GM12878 (cell line): ENCODE measurements at regions not wholly inside any gene's neighbourhood (a gene's known extent, or its start where the extent isn't known, plus 50 kb on each side); places are given as distances from the start of the nearest gene placed in this dataset.

Experiments
- ATAC-seq: fragments of 200-7000 bp; cut with Tn5 transposase; 3 replicates; pipeline ENCODE4 v1.9.1; 2020; ENCODE audit warnings: mild to moderate bottlenecking, moderate library complexity
- BruUV-seq: library from RNA; stranded (reverse); fragments of 400-500 nt; replicated peaks from 2 replicates; lab custom pipeline; 2021; lab: Mats Ljungman, UMichigan
- CTCF ChIA-PET: fragments of 300-600 bp; sonication (Branson Sonifier 250); formaldehyde crosslinking; extraction: SDS; loops from one replicate; lab custom pipeline; 2021; ENCODE audit warnings: inconsistent platforms; lab: Yijun Ruan, JAX
- POLR2A ChIA-PET: fragments of 350-600 bp; formaldehyde crosslinking; extraction: SDS; loops from one replicate; lab custom pipeline; 2021; ENCODE audit warnings: inconsistent platforms; lab: Charles Lee
- RAD21 ChIA-PET: fragments of 300-600 bp; sonication (Branson Sonifier 250); formaldehyde crosslinking; loops from one replicate; lab custom pipeline; 2023; ENCODE audit warnings: antibody characterized with exemption; ENCODE audit not compliant: unreplicated experiment; lab: Charles Lee
- SMC1A ChIA-PET: fragments of 300-600 bp; sonication (Branson Sonifier 250); formaldehyde crosslinking; loops from one replicate; lab custom pipeline; 2023; ENCODE audit not compliant: unreplicated experiment, uncharacterized antibody; lab: Charles Lee
- DNase-seq: peaks from one replicate; pipeline ENCODE4 v3.0.0-alpha.2; 2011; ENCODE audit warnings: low read depth, low spot score
- FAIRE-seq: peaks from 3 replicates; lab custom pipeline; 2011; peaks lifted over from hg19 to GRCh38; lab: Jason Lieb, UNC
- H2AFZ ChIP-seq: 2 replicates; pipeline ENCODE4 v1.6.0; 2011; ENCODE audit warnings: low read depth, low read length, control low read depth; ENCODE audit not compliant: control insufficient read depth
- H3K27ac ChIP-seq: 2 replicates; pipeline ENCODE4 v1.5.1; 2011; ENCODE audit warnings: control low read depth; ENCODE audit not compliant: control insufficient read depth, insufficient read depth
- H3K27me3 ChIP-seq, 2 experiments: replicated peaks in 1 of 2; 2 replicates each; pipeline versions ENCODE4 v1.6.0 to v1.6.1; 2011; ENCODE audit warnings: low read length in 1 of 2; ENCODE audit not compliant: control insufficient read depth in 2 of 2, insufficient read depth in 2 of 2
- H3K36me3 ChIP-seq, 2 experiments: 2 replicates each; pipeline ENCODE4 v1.5.1; 2011; ENCODE audit warnings: low read length in 1 of 2; ENCODE audit not compliant: control insufficient read depth in 2 of 2, insufficient read depth in 2 of 2
- H3K4me1 ChIP-seq: 2 replicates; pipeline ENCODE4 v1.6.1; 2011; ENCODE audit warnings: mild to moderate bottlenecking, low read length, moderate library complexity, mixed read lengths; ENCODE audit not compliant: control insufficient read depth, insufficient read depth
- H3K4me2 ChIP-seq: 2 replicates; pipeline ENCODE4 v1.6.0; 2011; ENCODE audit warnings: control low read depth; ENCODE audit not compliant: control insufficient read depth, insufficient read depth
- H3K4me3 ChIP-seq: fragments of 200-600 bp; sonication (generic); 2 replicates; pipeline ENCODE4 v1.5.1; 2016
- H3K79me2 ChIP-seq: 2 replicates; pipeline ENCODE4 v1.6.0; 2011; ENCODE audit warnings: low read length; ENCODE audit not compliant: control insufficient read depth, insufficient read depth
- H3K9ac ChIP-seq: 2 replicates; pipeline ENCODE4 v1.8.0; 2011; ENCODE audit warnings: low read length, control low read depth, mixed read lengths; ENCODE audit not compliant: control insufficient read depth, insufficient read depth
- H3K9me3 ChIP-seq: replicated peaks from 3 replicates; pipeline ENCODE4 v1.5.1; 2011; ENCODE audit warnings: mild to moderate bottlenecking, low read length; ENCODE audit not compliant: control insufficient read depth, insufficient read depth
- H4K20me1 ChIP-seq: 2 replicates; pipeline ENCODE4 v1.6.0; 2011; ENCODE audit not compliant: control insufficient read depth, insufficient read depth
- ATF3 ChIP-seq: IDR thresholded peaks from 2 replicates; pipeline ENCODE4 v1.6.1; 2011; ENCODE audit warnings: low read depth, mild to moderate bottlenecking, low read length, moderate library complexity, borderline replicate concordance; ENCODE audit errors: extremely low read depth
- BHLHE40 ChIP-seq, 2 experiments: fragments of 450-650 bp in 1 of 2; IDR thresholded peaks; 2 replicates each; pipeline ENCODE4 v1.6.1; 2011 to 2017; ENCODE audit warnings: low read depth in 2 of 2, borderline replicate concordance in 1 of 2, improper control_type of control experiment in 1 of 2, low read length in 1 of 2, mild to moderate bottlenecking in 1 of 2
- HSF1 ChIP-seq: fragments of 150-350 bp; IDR thresholded peaks from 2 replicates; pipeline ENCODE4 v1.6.1; 2014; ENCODE audit warnings: mild to moderate bottlenecking, low read depth, low read length
- KLF5 ChIP-seq: fragments of 450-650 bp; IDR thresholded peaks from 2 replicates; pipeline ENCODE4 v1.6.1; 2014; ENCODE audit warnings: mild to moderate bottlenecking; ENCODE audit not compliant: partially characterized antibody
- LARP7 ChIP-seq: fragments of 450-650 bp; IDR thresholded peaks from 2 replicates; pipeline ENCODE4 v1.6.1; 2017; ENCODE audit warnings: mild to moderate bottlenecking
- MYC ChIP-seq: IDR thresholded peaks from 2 replicates; pipeline ENCODE4 v1.6.1; 2011; ENCODE audit warnings: mild to moderate bottlenecking, low read length, moderate library complexity, inconsistent platforms; ENCODE audit not compliant: insufficient read depth, insufficient replicate concordance, insufficient read length, severe bottlenecking
- PRDM15 ChIP-seq: fragments of 450-650 bp; formaldehyde crosslinking; IDR thresholded peaks from 2 replicates; pipeline ENCODE4 v1.4.0; 2020; ENCODE audit warnings: mild to moderate bottlenecking, moderate library complexity
- SIN3A ChIP-seq: IDR thresholded peaks from 2 replicates; pipeline ENCODE4 v1.6.1; 2012; ENCODE audit warnings: low read depth, low read length, improper control_type of control experiment
- TBL1XR1 ChIP-seq: IDR thresholded peaks from 2 replicates; pipeline ENCODE4 v1.6.1; 2012; ENCODE audit warnings: low read depth, low read length, improper control_type of control experiment
- WGBS: methylation state at CpG from one replicate; pipeline ENCODE4 v1.1.6; 2016; ENCODE audit warnings: low lambda C conversion rate; ENCODE audit not compliant: insufficient replicate concordance, insufficient coverage; ENCODE audit errors: missing lambda C conversion rate; 5-methylcytosine and 5-hydroxymethylcytosine counted together
- in situ Hi-C: fragments of 300-500 bp; cut with MboI; formaldehyde crosslinking; loops from 9 replicates; pipeline ENCODE4 v1.14.3; 2018; ENCODE audit warnings: mixed read lengths
- intact Hi-C: fragments of 100-400 bp; cut with micrococcal nuclease; formaldehyde crosslinking; loops from one replicate; pipeline ENCODE4 v1.14.2; 2022; ENCODE audit not compliant: unreplicated experiment
- TF ChIP-seq, protein P1 (sequence below): IDR thresholded peaks from 2 replicates; pipeline ENCODE4 v1.6.1; 2012; ENCODE audit warnings: low read depth, low read length, improper control_type of control experiment

DNA sequence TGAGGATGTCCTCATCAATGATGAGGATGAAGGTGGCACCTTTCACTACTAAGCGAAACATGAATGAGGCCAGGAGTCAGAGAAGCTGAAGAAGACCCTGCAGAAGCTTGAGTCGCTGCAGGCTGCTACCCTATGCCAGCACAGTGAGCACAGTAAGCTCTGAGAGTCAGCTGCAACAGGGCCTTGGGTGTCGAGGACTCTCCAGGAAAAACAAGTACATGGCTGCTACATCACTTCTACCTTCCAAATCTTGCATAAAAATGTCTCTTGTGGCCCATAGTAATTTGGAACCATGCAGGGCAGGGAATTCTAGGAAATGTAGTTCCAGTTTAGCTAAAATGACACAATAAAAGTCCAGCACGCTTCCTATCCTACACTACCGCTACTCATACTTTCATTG, 51.5 kb upstream of the KIRREL1 start:
- TF ChIP-seq KLF5 (no peak), SIN3A (no peak), MYC (no peak), HSF1 (no peak), BHLHE40 (IDR thresholded peaks at IDR 0.05; ENCODE audit: borderline replicate concordance in 1 of 2, low read depth in 2 of 2, low read length in 1 of 2) (no peak), TBL1XR1 (no peak), LARP7 (no peak), PRDM15 (CRISPR knock-in tag) (no peak), ATF3 (no peak)
- TF ChIP-seq, protein P1, sequence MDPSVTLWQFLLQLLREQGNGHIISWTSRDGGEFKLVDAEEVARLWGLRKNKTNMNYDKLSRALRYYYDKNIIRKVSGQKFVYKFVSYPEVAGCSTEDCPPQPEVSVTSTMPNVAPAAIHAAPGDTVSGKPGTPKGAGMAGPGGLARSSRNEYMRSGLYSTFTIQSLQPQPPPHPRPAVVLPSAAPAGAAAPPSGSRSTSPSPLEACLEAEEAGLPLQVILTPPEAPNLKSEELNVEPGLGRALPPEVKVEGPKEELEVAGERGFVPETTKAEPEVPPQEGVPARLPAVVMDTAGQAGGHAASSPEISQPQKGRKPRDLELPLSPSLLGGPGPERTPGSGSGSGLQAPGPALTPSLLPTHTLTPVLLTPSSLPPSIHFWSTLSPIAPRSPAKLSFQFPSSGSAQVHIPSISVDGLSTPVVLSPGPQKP, result no peak
- in situ Hi-C loops, result no loop called here
- ChIA-PET POLR2A (no interaction called here), SMC1A (interaction anchor here (1.1 kb wide), 1 partner anchor 20 kb away, joined by 4 read pairs; no protein-coding TSS in a partner anchor), CTCF (no interaction called here), RAD21 (no interaction called here)
- H3K4me1 ChIP-seq, result peaks cover 3% of the 10 kb centered on the region; the same call in 1 of the 2 replicates
- DNase-seq, result no peak
- no peak overlapping the region for H3K27ac ChIP-seq
- H4K20me1 ChIP-seq, result no peaks in the 10 kb centered on the region
- H3K36me3 ChIP-seq, result no peaks in the 10 kb centered on the region
- H3K79me2 ChIP-seq, result no peaks in the 10 kb centered on the region
- intact Hi-C loops, result no loop called here
- no peak for FAIRE-seq
- ATAC-seq, result no peak
- H3K9ac ChIP-seq, result no peak overlapping the region
- H3K4me3 ChIP-seq, result no peak overlapping the region
- BruUV-seq, result no TSS peak
- H2AFZ ChIP-seq, result no peak overlapping the region
- 36% methylated on average over 5 of the region's 5 CpGs for WGBS
- no peaks in the 10 kb centered on the region; a peak in 1 of 4 replicates for H3K27me3 ChIP-seq
- no peak overlapping the region for H3K4me2 ChIP-seq
- H3K9me3 ChIP-seq, result no peaks in the 10 kb centered on the region
